Stimulated activated CD8-positive, alpha-beta memory T cell treated with anti-CD3 and anti-CD28 coated beads, Interleukin-15, amount 100 ng/mL, for 48 hours (primary cell): ENCODE measurements at regions not wholly inside any gene's neighbourhood (a gene's known extent, or its start where the extent isn't known, plus 50 kb on each side); places are given as distances from the start of the nearest gene placed in this dataset.

Experiments used
- DNase-seq, 2 donors: peaks; one replicate each; pipeline ENCODE4 v3.0.0-alpha.2; 2020; ENCODE audit warnings: low read depth in 2 of 2

DNA sequence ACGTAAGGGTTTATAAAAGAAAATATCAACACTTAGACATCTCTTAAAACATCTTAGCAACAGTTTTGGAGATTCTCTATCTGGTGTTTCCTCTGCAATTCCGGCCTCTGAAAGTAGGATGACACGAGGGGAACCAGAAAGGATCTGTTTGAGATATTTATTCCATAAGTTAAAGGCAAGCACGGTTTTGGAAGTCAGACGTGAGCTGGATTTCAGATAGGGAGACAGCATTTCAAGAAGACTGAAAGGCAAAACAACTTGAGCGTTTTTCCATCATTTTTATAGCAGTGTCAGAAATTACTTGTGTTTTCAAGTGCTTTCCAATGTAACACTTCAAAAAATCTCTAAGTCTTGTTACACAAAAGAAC is 52.9 kb upstream of the BTN3A2 start:
- no peak for DNase-seq

DNA sequence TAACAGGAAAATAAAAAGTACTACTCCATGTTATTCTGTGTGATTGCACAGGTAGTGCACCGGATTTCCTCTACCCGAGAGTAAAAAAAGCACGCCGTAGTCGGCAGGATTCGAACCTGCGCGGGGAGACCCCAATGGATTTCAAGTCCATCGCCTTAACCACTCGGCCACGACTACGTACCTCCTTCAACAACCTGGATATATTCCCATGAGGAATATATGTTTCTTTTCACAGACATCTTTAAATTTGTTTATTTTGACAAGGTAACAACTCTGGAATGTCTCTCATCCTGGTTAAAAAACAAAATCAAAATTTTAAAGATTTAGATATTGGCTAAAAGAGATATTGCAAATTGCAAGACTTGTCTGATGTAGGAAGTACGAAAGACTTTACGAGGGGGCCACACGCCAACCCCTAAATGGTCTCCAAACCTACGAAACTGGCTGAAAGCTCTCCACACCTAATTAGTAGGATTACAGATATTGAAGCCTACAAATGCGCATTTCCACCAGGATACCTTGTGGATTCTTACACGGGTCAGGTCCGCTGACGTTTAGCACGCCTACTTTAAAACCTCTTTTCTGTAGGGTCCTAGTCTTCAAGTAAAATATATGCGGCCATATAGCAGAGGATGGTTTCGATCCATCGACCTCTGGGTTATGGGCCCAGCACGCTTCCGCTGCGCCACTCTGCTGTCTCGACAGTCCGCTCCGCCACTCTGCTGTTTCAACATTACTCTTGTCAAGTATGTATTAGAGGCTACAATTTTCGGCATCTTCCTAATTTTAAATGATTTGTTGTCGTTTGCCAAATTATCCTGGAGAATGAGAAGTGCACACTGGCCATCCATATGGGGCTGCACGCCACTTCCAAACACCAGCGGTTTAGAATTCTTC is 52.2 kb upstream of the BTN3A2 start:
- DNase-seq, result peak; percentile 68 to 69
